OCI-LY3 (cell line): ENCODE measurements at regions not wholly inside any gene's neighbourhood (a gene's known extent, or its start where the extent isn't known, plus 50 kb on each side); places are given as distances from the start of the nearest gene placed in this dataset.

Experiments used
- H2AFZ ChIP-seq: fragments of 200-600, 300-600 bp; shearing (Covaris generic); 2 replicates; pipeline ENCODE4 v1.6.0; 2014; ENCODE audit warnings: antibody characterized with exemption, low read depth, low read length
- H3K27ac ChIP-seq: fragments of 200-600, 300-600 bp; sonication (generic); 2 replicates; pipeline ENCODE4 v1.5.1; 2014; ENCODE audit warnings: mild to moderate bottlenecking, low read length, moderate library complexity, mixed read lengths
- H3K27me3 ChIP-seq: fragments of 200-600, 300-600 bp; sonication (generic); 2 replicates; pipeline ENCODE4 v1.6.1; 2014; ENCODE audit warnings: low read depth, low read length, mixed read lengths
- H3K36me3 ChIP-seq: fragments of 200-600, 300-600 bp; sonication (generic); replicated peaks from 2 replicates; pipeline ENCODE3; 2014; ENCODE audit warnings: low read depth, low read length, mixed read lengths
- H3K4me1 ChIP-seq: fragments of 300-600, 200-600 bp; sonication (generic); 2 replicates; pipeline ENCODE4 v1.6.1; 2014; ENCODE audit warnings: low read length, mixed read lengths
- H3K4me2 ChIP-seq: fragments of 200-600, 300-600 bp; sonication (generic); 2 replicates; pipeline ENCODE4 v1.6.1; 2014; ENCODE audit warnings: low read length, mixed read lengths
- H3K4me3 ChIP-seq: fragments of 300-600, 200-600 bp; sonication (generic); 2 replicates; pipeline ENCODE4 v1.5.1; 2014; ENCODE audit warnings: antibody characterized with exemption, mild to moderate bottlenecking, low read length, moderate library complexity
- H3K79me2 ChIP-seq: fragments of 300-600, 200-600 bp; shearing (Covaris generic); 2 replicates; pipeline ENCODE4 v1.6.1; 2014; ENCODE audit warnings: mild to moderate bottlenecking, low read length, mixed read lengths
- H3K9ac ChIP-seq: fragments of 300-600, 200-600 bp; shearing (Covaris generic); 2 replicates; pipeline ENCODE4 v1.6.0; 2014; ENCODE audit warnings: mild to moderate bottlenecking, low read length, moderate library complexity
- H3K9me3 ChIP-seq: fragments of 200-600, 300-600 bp; shearing (Covaris generic); 2 replicates; pipeline ENCODE4 v1.6.1; 2014; ENCODE audit warnings: low read length, mixed read lengths; ENCODE audit not compliant: insufficient read depth
- H4K20me1 ChIP-seq: fragments of 200-600, 300-600 bp; sonication (generic); 2 replicates; pipeline ENCODE4 v1.6.1; 2016; ENCODE audit warnings: low read length, mixed read lengths; ENCODE audit not compliant: insufficient read depth
- EZH2phosphoT487 ChIP-seq: fragments of 200-600 bp; shearing (Covaris generic); IDR thresholded peaks from 2 replicates; pipeline ENCODE4 v1.6.1; 2018; ENCODE audit warnings: antibody characterized with exemption, mixed run types, low read depth
- TF ChIP-seq, protein P1 (sequence below): fragments of 200-600, 300-600 bp; sonication (generic); IDR thresholded peaks from 2 replicates; pipeline ENCODE4 v1.5.1; 2014; ENCODE audit warnings: antibody characterized with exemption, low read length, low read depth

- Histone ChIP-seq H3K4me1 (no peaks in the 10 kb centered on the region), H3K79me2 (no peaks in the 10 kb centered on the region), H4K20me1 (no peaks in the 10 kb centered on the region), H3K4me3 (no peak overlapping the region), H3K27ac (no peak overlapping the region), H3K36me3 (no peaks in the 10 kb centered on the region), H3K9me3 (no peaks in the 10 kb centered on the region), H3K9ac (no peak overlapping the region), H3K27me3 (no peaks in the 10 kb centered on the region; the same call in 1 of the 2 replicates), H2AFZ (no peak overlapping the region), H3K4me2 (no peak overlapping the region)
- TF ChIP-seq EZH2phosphoT487: no peak
- TF ChIP-seq, protein P1, sequence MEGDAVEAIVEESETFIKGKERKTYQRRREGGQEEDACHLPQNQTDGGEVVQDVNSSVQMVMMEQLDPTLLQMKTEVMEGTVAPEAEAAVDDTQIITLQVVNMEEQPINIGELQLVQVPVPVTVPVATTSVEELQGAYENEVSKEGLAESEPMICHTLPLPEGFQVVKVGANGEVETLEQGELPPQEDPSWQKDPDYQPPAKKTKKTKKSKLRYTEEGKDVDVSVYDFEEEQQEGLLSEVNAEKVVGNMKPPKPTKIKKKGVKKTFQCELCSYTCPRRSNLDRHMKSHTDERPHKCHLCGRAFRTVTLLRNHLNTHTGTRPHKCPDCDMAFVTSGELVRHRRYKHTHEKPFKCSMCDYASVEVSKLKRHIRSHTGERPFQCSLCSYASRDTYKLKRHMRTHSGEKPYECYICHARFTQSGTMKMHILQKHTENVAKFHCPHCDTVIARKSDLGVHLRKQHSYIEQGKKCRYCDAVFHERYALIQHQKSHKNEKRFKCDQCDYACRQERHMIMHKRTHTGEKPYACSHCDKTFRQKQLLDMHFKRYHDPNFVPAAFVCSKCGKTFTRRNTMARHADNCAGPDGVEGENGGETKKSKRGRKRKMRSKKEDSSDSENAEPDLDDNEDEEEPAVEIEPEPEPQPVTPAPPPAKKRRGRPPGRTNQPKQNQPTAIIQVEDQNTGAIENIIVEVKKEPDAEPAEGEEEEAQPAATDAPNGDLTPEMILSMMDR: no peak
Observed at GRCh38 chr1:29695803-29696202, 459.5 kb downstream of the PTPRU start.

DNA sequence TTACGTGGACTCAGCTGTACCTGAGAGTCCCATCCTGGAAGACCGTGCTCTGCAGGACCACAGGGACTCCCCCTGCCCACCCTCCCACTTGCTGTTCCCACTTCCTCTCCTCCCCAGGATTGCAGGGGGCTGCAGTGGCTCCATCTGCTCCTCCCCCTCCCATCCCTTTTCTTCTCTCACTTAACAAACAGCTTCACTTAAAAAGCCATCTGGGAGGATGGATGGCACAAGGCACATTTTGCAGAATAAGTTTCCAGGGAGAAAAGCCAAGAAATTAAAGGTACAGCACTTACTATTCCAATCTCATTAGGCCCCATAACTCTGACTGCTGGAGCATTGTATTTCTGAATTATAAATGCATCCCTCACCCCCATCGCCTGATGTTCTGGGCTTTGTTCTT, 458.7 kb downstream of the PTPRU start:
- Histone ChIP-seq H3K4me3 (no peak overlapping the region), H3K79me2 (no peaks in the 10 kb centered on the region), H3K4me2 (no peak overlapping the region), H2AFZ (no peak overlapping the region), H3K4me1 (no peaks in the 10 kb centered on the region), H3K9ac (no peak overlapping the region), H3K27me3 (no peaks in the 10 kb centered on the region; the same call in 1 of the 2 replicates), H4K20me1 (no peaks in the 10 kb centered on the region), H3K27ac (no peak overlapping the region), H3K36me3 (no peaks in the 10 kb centered on the region), H3K9me3 (no peaks in the 10 kb centered on the region)
- no peak for TF ChIP-seq EZH2phosphoT487
- TF ChIP-seq, protein P1: no peak

DNA sequence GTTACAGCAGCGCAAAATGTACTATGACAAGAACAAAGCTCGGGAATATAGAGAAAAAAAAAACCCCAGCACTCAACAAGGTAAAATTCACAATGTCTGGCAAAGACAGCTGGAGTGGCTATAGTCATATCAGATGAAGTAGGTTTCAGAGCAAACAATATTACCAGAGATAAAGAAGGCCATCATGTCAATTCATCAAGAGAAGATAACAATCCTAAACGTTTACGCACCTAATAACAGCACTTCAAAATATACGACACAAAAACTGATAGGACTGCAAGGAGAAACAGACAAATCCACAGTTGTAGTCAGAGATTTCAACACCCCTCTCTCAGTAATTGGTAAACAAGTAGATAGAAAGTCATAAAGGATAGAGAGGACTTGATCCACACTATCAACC, 455.2 kb downstream of the PTPRU start:
- H3K9me3 ChIP-seq: no peaks in the 10 kb centered on the region
- no peak overlapping the region for H3K27ac ChIP-seq
- H3K4me2 ChIP-seq: no peak overlapping the region
- no peak overlapping the region for H3K9ac ChIP-seq
- no peaks in the 10 kb centered on the region for H3K4me1 ChIP-seq
- H3K36me3 ChIP-seq: no peaks in the 10 kb centered on the region
- H3K79me2 ChIP-seq: no peaks in the 10 kb centered on the region
- H2AFZ ChIP-seq: no peak overlapping the region
- H3K27me3 ChIP-seq: peaks cover 3% of the 10 kb centered on the region; the same call in 1 of the 2 replicates
- TF ChIP-seq EZH2phosphoT487: no peak
- TF ChIP-seq, protein P1: no peak
- H3K4me3 ChIP-seq: no peak overlapping the region
- H4K20me1 ChIP-seq: no peaks in the 10 kb centered on the region

- Histone ChIP-seq H3K9me3 (no peaks in the 10 kb centered on the region), H2AFZ (no peak overlapping the region), H3K4me2 (no peak overlapping the region), H3K79me2 (no peaks in the 10 kb centered on the region), H3K27me3 (0 out of 2 replicates have a peak, but pooled peaks cover 3% of the 10 kb centered on the region), H3K9ac (no peak overlapping the region), H3K27ac (no peak overlapping the region), H3K4me1 (no peaks in the 10 kb centered on the region), H4K20me1 (no peaks in the 10 kb centered on the region), H3K36me3 (no peaks in the 10 kb centered on the region), H3K4me3 (no peak overlapping the region)
- TF ChIP-seq, protein P1: no peak
- TF ChIP-seq EZH2phosphoT487: no peak
Observed at GRCh38 chr1:29690156-29690555, 453.8 kb downstream of the PTPRU start.
